Muscle layer of colon (tissue), 2 donors: ENCODE measurements at regions not wholly inside any gene's neighbourhood (a gene's known extent, or its start where the extent isn't known, plus 50 kb on each side); places are given as distances from the start of the nearest gene placed in this dataset.
"Not testable (repeated sequence)": the region's sequence is repeated elsewhere in the genome, so short reads cannot be mapped to it uniquely, and the experiment has no call there.

ENCODE experiments used
- H3K27ac ChIP-seq: one replicate; pipeline ENCODE4 v1.7.0; 2013; ENCODE audit warnings: low read depth, mild to moderate bottlenecking, low read length, moderate library complexity
- H3K27me3 ChIP-seq, 2 donors: one replicate each; pipeline ENCODE4 v1.7.0; 2013; ENCODE audit warnings: low read length in 2 of 2, mild to moderate bottlenecking in 2 of 2; ENCODE audit not compliant: insufficient read depth in 2 of 2, control insufficient read depth in 1 of 2
- H3K36me3 ChIP-seq: one replicate; pipeline ENCODE4 v1.7.0; 2013; ENCODE audit warnings: mild to moderate bottlenecking, low read length; ENCODE audit not compliant: insufficient read depth
- H3K4me1 ChIP-seq: one replicate; pipeline ENCODE4 v1.7.0; 2013; ENCODE audit warnings: mild to moderate bottlenecking, low read length; ENCODE audit not compliant: insufficient read depth
- H3K4me3 ChIP-seq, 2 donors: one replicate each; pipeline ENCODE4 v1.7.0; 2013; ENCODE audit warnings: low read length in 2 of 2, low read depth in 1 of 2, mild to moderate bottlenecking in 1 of 2, moderate library complexity in 1 of 2
- H3K9ac ChIP-seq: one replicate; pipeline ENCODE4 v1.7.0; 2013; ENCODE audit warnings: low read length
- H3K9me3 ChIP-seq: one replicate; pipeline ENCODE4 v1.7.0; 2013; ENCODE audit warnings: mild to moderate bottlenecking, low read length
- donor health status: abdominal sarcoma.
- donor health status: Adenocarcinoma of cecum.

GRCh38 chr19:30263830-30264381, 108.3 kb upstream of the ZNF536 start:
- no peaks in the 10 kb centered on the region for H3K9me3 ChIP-seq
- no peak overlapping the region for H3K4me3 ChIP-seq
- H3K27me3 ChIP-seq: peaks cover 0 to 4% of the 10 kb centered on the region in 2 donors
- no peaks in the 10 kb centered on the region for H3K4me1 ChIP-seq
- no peak overlapping the region for H3K9ac ChIP-seq
- H3K27ac ChIP-seq: no peak overlapping the region
- no peaks in the 10 kb centered on the region for H3K36me3 ChIP-seq

- H3K9ac ChIP-seq, H3K4me3 ChIP-seq, H3K27ac ChIP-seq, H3K9me3 ChIP-seq, H3K36me3 ChIP-seq, H3K4me1 ChIP-seq, H3K27me3 ChIP-seq: not testable (repeated sequence)
These were observed 106.3 kb upstream of the ZNF536 start for GRCh38 chr19:30265918-30266317.

- Histone ChIP-seq H3K9ac (no peak overlapping the region), H3K9me3 (no peaks in the 10 kb centered on the region), H3K36me3 (no peaks in the 10 kb centered on the region), H3K27me3 (peaks cover 0 to 4% of the 10 kb centered on the region in 2 donors), H3K4me1 (no peaks in the 10 kb centered on the region), H3K4me3 (no peak overlapping the region), H3K27ac (no peak overlapping the region)
These were observed 105.5 kb upstream of the ZNF536 start for GRCh38 chr19:30266687-30267086.

- no peak overlapping the region for H3K9ac ChIP-seq
- no peak overlapping the region for H3K4me3 ChIP-seq
- no peaks in the 10 kb centered on the region for H3K9me3 ChIP-seq
- no peaks in the 10 kb centered on the region for H3K4me1 ChIP-seq
- H3K36me3 ChIP-seq: no peaks in the 10 kb centered on the region
- no peak overlapping the region for H3K27ac ChIP-seq
- H3K27me3 ChIP-seq: peaks cover 0 to 4% of the 10 kb centered on the region in 2 donors
These were observed 104.9 kb upstream of the ZNF536 start for GRCh38 chr19:30267332-30267731.

GRCh38 chr19:30268601-30269000, 103.6 kb upstream of the ZNF536 start:
- peaks cover 0 to 4% of the 10 kb centered on the region in 2 donors for H3K27me3 ChIP-seq

GRCh38 chr19:30269638-30270037, 102.5 kb upstream of the ZNF536 start:
- no peak overlapping the region for H3K4me3 ChIP-seq
- H3K4me1 ChIP-seq: no peaks in the 10 kb centered on the region
- H3K27me3 ChIP-seq: peaks cover 0 to 4% of the 10 kb centered on the region in 2 donors
- H3K9me3 ChIP-seq: no peaks in the 10 kb centered on the region
- no peaks in the 10 kb centered on the region for H3K36me3 ChIP-seq
- H3K27ac ChIP-seq: no peak overlapping the region
- no peak overlapping the region for H3K9ac ChIP-seq

More at GRCh38 chr19:30268601-30269000, 103.6 kb upstream of the ZNF536 start:
- no peak overlapping the region for H3K9ac ChIP-seq
- no peak overlapping the region for H3K27ac ChIP-seq
- no peak overlapping the region for H3K4me3 ChIP-seq
- no peaks in the 10 kb centered on the region for H3K9me3 ChIP-seq
- no peaks in the 10 kb centered on the region for H3K4me1 ChIP-seq
- no peaks in the 10 kb centered on the region for H3K36me3 ChIP-seq

- no peaks in the 10 kb centered on the region for H3K4me1 ChIP-seq
- H3K9me3 ChIP-seq: no peaks in the 10 kb centered on the region
- H3K9ac ChIP-seq: no peak overlapping the region
- no peak overlapping the region for H3K27ac ChIP-seq
- H3K27me3 ChIP-seq: no peaks in the 10 kb centered on the region
- H3K36me3 ChIP-seq: no peaks in the 10 kb centered on the region
- H3K4me3 ChIP-seq: no peak overlapping the region
These were observed 100.4 kb upstream of the ZNF536 start for GRCh38 chr19:30271816-30272215.

- Histone ChIP-seq H3K9me3 (no peaks in the 10 kb centered on the region), H3K9ac (no peak overlapping the region), H3K4me3 (no peak overlapping the region), H3K4me1 (no peaks in the 10 kb centered on the region), H3K27me3 (no peaks in the 10 kb centered on the region), H3K27ac (no peak overlapping the region), H3K36me3 (no peaks in the 10 kb centered on the region)
These were observed 99.6 kb upstream of the ZNF536 start for GRCh38 chr19:30272554-30272953.

- no peaks in the 10 kb centered on the region for H3K27me3 ChIP-seq
- no peak overlapping the region for H3K27ac ChIP-seq
- no peaks in the 10 kb centered on the region for H3K9me3 ChIP-seq
- no peaks in the 10 kb centered on the region for H3K36me3 ChIP-seq
- H3K4me3 ChIP-seq: no peak overlapping the region
- no peak overlapping the region for H3K9ac ChIP-seq
- H3K4me1 ChIP-seq: no peaks in the 10 kb centered on the region
These were observed 99.0 kb upstream of the ZNF536 start for GRCh38 chr19:30273184-30273583.

GRCh38 chr19:30274987-30275386, 97.2 kb upstream of the ZNF536 start:
- no peak overlapping the region for H3K27ac ChIP-seq
- no peaks in the 10 kb centered on the region for H3K27me3 ChIP-seq

GRCh38 chr19:30276011-30276882, 95.9 kb upstream of the ZNF536 start:
- Histone ChIP-seq H3K4me1 (no peaks in the 10 kb centered on the region), H3K9me3 (no peaks in the 10 kb centered on the region), H3K27ac (no peak overlapping the region), H3K4me3 (no peak overlapping the region), H3K9ac (no peak overlapping the region), H3K27me3 (no peaks in the 10 kb centered on the region), H3K36me3 (no peaks in the 10 kb centered on the region)

More at GRCh38 chr19:30274987-30275386, 97.2 kb upstream of the ZNF536 start:
- Histone ChIP-seq H3K36me3 (no peaks in the 10 kb centered on the region), H3K4me3 (no peak overlapping the region), H3K4me1 (no peaks in the 10 kb centered on the region), H3K9ac (no peak overlapping the region), H3K9me3 (no peaks in the 10 kb centered on the region)

GRCh38 chr19:30276883-30277280, 95.3 kb upstream of the ZNF536 start:
- H3K4me3 ChIP-seq: no peak overlapping the region
- H3K27ac ChIP-seq: no peak overlapping the region
- H3K9me3 ChIP-seq: no peaks in the 10 kb centered on the region
- H3K27me3 ChIP-seq: no peaks in the 10 kb centered on the region
- H3K4me1 ChIP-seq: no peaks in the 10 kb centered on the region
- H3K9ac ChIP-seq: no peak overlapping the region
- H3K36me3 ChIP-seq: no peaks in the 10 kb centered on the region
